Stimulated activated CD4-positive, alpha-beta T cell treated with anti-CD3 and anti-CD28 coated beads, Interleukin-4, amount 100 ng/mL, for 48 hours (primary cell): ENCODE measurements at regions not wholly inside any gene's neighbourhood (a gene's known extent, or its start where the extent isn't known, plus 50 kb on each side); places are given as distances from the start of the nearest gene placed in this dataset.
"Not testable (repeated sequence)": the region's sequence is repeated elsewhere in the genome, so short reads cannot be mapped to it uniquely, and the experiment has no call there.

ENCODE experiments used
- DNase-seq, 2 donors: peaks; one replicate each; pipeline ENCODE4 v3.0.0-alpha.2; 2020; ENCODE audit warnings: low read depth in 2 of 2

GRCh38 chr1:163472651-163473248, 151.0 kb downstream of the NUF2 start:
- no peak for DNase-seq

GRCh38 chr1:163477276-163477830, 155.6 kb downstream of the NUF2 start:
- DNase-seq, result no peak

- not testable (repeated sequence) for DNase-seq
Measured at GRCh38 chr1:163498391-163499330, 176.9 kb downstream of the NUF2 start.

- no peak for DNase-seq
Measured at GRCh38 chr1:163504331-163504978, 182.7 kb downstream of the NUF2 start.

- no peak for DNase-seq
Measured at GRCh38 chr1:163509114-163509513, 187.4 kb downstream of the NUF2 start.

- no peak for DNase-seq
Measured at GRCh38 chr1:163512349-163512989, 190.7 kb downstream of the NUF2 start.

- no peak for DNase-seq
Measured at GRCh38 chr1:163523375-163524029, 201.7 kb downstream of the NUF2 start.

- no peak for DNase-seq
Measured at GRCh38 chr1:163528710-163529348, 207.1 kb downstream of the NUF2 start.

- DNase-seq, result no peak
Measured at GRCh38 chr1:163531345-163531744, 209.6 kb downstream of the NUF2 start.

GRCh38 chr1:163535401-163535800, 213.6 kb downstream of the NUF2 start:
- DNase-seq, result no peak

GRCh38 chr1:163535807-163536206, 214.1 kb downstream of the NUF2 start:
- DNase-seq, result no peak

- no peak for DNase-seq
Measured at GRCh38 chr1:163537809-163538208, 216.1 kb downstream of the NUF2 start.

- DNase-seq, result no peak
Measured at GRCh38 chr1:163538667-163539066, 216.9 kb downstream of the NUF2 start.

- no peak for DNase-seq
Measured at GRCh38 chr1:163540727-163541126, 219.0 kb downstream of the NUF2 start.

- no peak for DNase-seq
Measured at GRCh38 chr1:163544441-163544840, 222.7 kb downstream of the NUF2 start.

GRCh38 chr1:163558162-163558561, 236.4 kb downstream of the NUF2 start:
- DNase-seq, result no peak

- DNase-seq, result no peak
Measured at GRCh38 chr1:163561580-163562295, 240.0 kb downstream of the NUF2 start.

GRCh38 chr1:163562355-163562754, 240.6 kb downstream of the NUF2 start:
- no peak for DNase-seq

- DNase-seq, result no peak
Measured at GRCh38 chr1:163565166-163565565, 243.4 kb downstream of the NUF2 start.

GRCh38 chr1:163570071-163570470, 248.3 kb downstream of the NUF2 start:
- no peak for DNase-seq
